HG02610 (cell line): ENCODE measurements at regions not wholly inside any gene's neighbourhood (a gene's known extent, or its start where the extent isn't known, plus 50 kb on each side); places are given as distances from the start of the nearest gene placed in this dataset.
A peak's percentile ranks its signal among the peaks of the same experiment; 100 is the strongest.

ENCODE experiments used
- ATAC-seq: cut with Tn5 transposase; IDR thresholded peaks from one replicate; pipeline ENCODE4 v1.9.1; 2021; ENCODE audit warnings: mild to moderate bottlenecking, moderate library complexity; ENCODE audit not compliant: unreplicated experiment

GRCh38 chr7:18151422-18151821 lies 123.8 kb upstream of the PRPS1L1 start:
- no peak for ATAC-seq

- no peak for ATAC-seq
Observed at GRCh38 chr7:18153183-18153748, 125.6 kb upstream of the PRPS1L1 start.

GRCh38 chr7:18154726-18155125 lies 127.1 kb upstream of the PRPS1L1 start:
- no peak for ATAC-seq

- ATAC-seq, result no peak
Observed at GRCh38 chr7:18157233-18157632, 129.6 kb upstream of the PRPS1L1 start.

GRCh38 chr7:18162657-18163056 lies 135.0 kb upstream of the PRPS1L1 start:
- no peak for ATAC-seq

- ATAC-seq, result no peak
Observed at GRCh38 chr7:18163091-18163490, 135.4 kb upstream of the PRPS1L1 start.

GRCh38 chr7:18165166-18165565 lies 137.5 kb upstream of the PRPS1L1 start:
- no peak for ATAC-seq

- ATAC-seq, result no peak
Observed at GRCh38 chr7:18166002-18166401, 138.4 kb upstream of the PRPS1L1 start.

- no peak for ATAC-seq
Observed at GRCh38 chr7:18167815-18168214, 140.2 kb upstream of the PRPS1L1 start.

- ATAC-seq, result no peak
Observed at GRCh38 chr7:18174996-18175395, 147.3 kb upstream of the PRPS1L1 start.

GRCh38 chr7:18175801-18176450 lies 148.3 kb upstream of the PRPS1L1 start:
- ATAC-seq, result no peak

- ATAC-seq, result peak; percentile 0
Observed at GRCh38 chr7:18177129-18177814, 149.6 kb upstream of the PRPS1L1 start.

- ATAC-seq, result peak; percentile 88
Observed at GRCh38 chr7:18177815-18178660, 150.4 kb upstream of the PRPS1L1 start.

- peak; percentile 38 for ATAC-seq
Observed at GRCh38 chr7:18179093-18179492, 151.4 kb upstream of the PRPS1L1 start.

GRCh38 chr7:18180685-18181084 lies 153.0 kb upstream of the PRPS1L1 start:
- ATAC-seq, result no peak

GRCh38 chr7:18189500-18190126 lies 162.0 kb upstream of the PRPS1L1 start:
- ATAC-seq, result no peak

GRCh38 chr7:18191341-18191740 lies 163.7 kb upstream of the PRPS1L1 start:
- no peak for ATAC-seq

- ATAC-seq, result no peak
Observed at GRCh38 chr7:18191862-18192625, 164.4 kb upstream of the PRPS1L1 start.

GRCh38 chr7:18194616-18195015 lies 167.0 kb upstream of the PRPS1L1 start:
- ATAC-seq, result no peak

GRCh38 chr7:18196638-18197037 lies 169.0 kb upstream of the PRPS1L1 start:
- ATAC-seq, result no peak
